OCI-M2 (cell line): ENCODE measurements at regions not wholly inside any gene's neighbourhood (a gene's known extent, or its start where the extent isn't known, plus 50 kb on each side); places are given as distances from the start of the nearest gene placed in this dataset.
"Not testable (repeated sequence)": the region's sequence is repeated elsewhere in the genome, so short reads cannot be mapped to it uniquely, and the experiment has no call there.

ENCODE experiments used
- DNase-seq: peaks from one replicate; lab custom pipeline; 2025; ENCODE audit not compliant: unreplicated experiment; lab: John Stamatoyannopoulos, UW

- no peak for DNase-seq
Measured at GRCh38 chr2:118577202-118577601, 270.2 kb downstream of the EN1 start.

DNA sequence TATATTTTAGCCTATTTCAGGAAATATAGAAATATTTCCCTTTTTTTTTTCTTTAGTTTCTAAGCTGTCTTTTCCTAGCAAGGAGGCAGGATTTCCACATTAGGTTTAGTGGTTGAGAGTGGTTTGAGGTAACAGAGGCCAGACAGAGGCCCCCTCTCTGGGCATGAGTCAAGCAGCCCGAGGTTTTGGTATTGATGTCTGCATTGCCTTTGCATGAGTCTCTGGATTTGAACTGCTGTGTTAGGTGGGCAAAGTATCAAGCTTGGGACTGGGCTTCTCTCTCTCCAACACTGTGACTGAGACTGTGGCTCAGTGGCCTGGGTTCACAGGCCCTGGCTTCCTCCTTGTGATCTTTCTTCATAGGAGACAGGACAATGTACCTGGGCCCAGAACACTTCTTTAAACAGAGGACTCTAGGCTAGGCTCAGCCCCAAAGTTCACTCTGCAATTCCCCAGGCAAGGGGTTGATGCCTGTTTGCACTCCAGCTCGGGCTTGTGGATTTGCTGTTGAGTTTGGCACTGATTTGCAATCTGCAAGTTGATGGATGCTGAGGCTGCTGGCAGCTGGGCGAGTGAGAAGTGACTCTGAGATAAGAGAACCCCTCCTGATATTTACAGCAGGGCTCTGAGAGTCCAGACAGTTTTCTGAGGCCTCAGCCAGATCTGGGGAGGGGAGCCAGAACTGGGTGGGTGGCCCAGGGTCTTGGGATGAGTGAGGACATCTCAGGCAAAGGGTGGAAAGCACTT, 271.2 kb downstream of the EN1 start:
- no peak for DNase-seq

GRCh38 chr2:118572380-118572779, 275.1 kb downstream of the EN1 start:
- not testable (repeated sequence) for DNase-seq

- no peak for DNase-seq
Measured at GRCh38 chr2:118569876-118570535, 277.4 kb downstream of the EN1 start.

DNA sequence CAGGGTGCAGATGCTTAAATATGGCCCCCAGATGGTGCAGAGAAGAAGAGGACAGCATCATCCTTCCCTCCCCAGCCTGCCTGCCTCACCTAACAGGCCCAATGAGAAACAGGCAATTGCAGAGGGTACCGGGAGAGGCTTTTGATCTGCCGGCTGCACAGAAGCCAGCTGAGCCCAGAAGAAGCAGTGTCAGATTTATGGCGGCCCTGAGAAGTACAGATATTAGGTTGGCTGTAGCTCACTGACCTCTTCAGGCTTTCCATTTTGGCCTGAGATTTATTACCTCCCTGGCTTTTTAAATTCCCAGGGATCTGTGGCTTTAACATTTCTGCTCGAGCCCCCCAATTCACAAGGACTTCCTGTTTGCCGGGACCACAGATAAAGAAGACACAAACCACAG, 278.7 kb downstream of the EN1 start:
- DNase-seq, result no peak

- no peak for DNase-seq
Measured at GRCh38 chr2:118565786-118566540, 281.5 kb downstream of the EN1 start.

DNA sequence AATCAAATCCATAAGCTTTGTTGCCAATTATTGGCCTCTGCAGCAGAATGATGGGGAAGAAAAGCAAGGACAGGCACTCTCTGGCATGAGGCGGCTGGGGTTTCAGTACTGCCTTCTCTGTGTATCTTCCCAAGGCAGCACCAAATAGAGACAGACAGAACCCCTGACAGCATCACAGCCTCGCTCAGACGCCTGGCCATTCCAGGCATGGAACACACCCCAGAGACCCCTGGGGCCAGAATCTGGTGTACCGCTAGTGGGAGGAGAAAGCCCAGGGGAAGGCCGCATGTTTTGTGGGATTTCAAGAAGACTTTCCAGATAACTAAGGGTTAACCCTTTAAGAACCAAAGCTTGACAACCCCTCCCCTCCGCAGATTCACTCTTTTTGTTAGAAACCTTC, 282.1 kb downstream of the EN1 start:
- no peak for DNase-seq

DNA sequence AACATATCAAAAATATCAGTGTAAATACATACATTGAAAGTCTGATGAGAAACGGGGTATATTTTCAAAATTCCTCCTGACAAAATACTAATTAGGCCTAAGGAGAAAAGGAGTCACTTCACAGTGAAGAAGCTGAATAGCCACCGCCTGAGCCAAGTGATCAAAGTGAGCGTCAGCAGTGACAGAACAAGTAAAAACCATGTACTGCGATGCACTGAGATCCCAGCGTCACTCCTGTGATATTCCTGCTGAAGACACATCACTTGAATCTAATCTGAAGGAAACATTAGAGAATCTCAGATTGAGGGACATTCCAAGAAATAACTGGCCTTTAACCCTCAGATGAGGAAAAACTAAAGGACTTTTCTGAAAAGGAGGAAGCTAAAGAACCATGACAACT, 285.3 kb downstream of the EN1 start:
- DNase-seq, result no peak

- no peak for DNase-seq
Measured at GRCh38 chr2:118558846-118559245, 288.6 kb downstream of the EN1 start.

DNA sequence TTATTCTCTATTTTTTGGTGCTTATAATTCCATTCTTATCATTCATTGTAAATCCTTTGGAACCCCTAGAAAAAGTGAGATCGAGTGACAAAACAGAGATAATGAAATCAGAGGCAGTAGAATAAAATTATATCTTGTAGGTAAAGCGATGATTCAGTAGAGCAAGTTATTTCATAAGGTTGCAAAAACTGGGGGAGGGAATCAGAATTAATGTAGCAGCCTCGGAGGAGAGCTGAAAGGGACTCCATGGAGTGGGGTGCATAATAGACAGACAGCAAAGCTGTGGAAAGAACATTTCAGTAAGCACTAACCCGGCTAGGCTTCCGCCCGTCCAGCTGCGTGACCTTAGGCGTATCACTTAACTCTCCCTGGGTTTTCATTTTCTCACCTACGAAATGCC, 289.7 kb downstream of the EN1 start:
- no peak for DNase-seq

DNA sequence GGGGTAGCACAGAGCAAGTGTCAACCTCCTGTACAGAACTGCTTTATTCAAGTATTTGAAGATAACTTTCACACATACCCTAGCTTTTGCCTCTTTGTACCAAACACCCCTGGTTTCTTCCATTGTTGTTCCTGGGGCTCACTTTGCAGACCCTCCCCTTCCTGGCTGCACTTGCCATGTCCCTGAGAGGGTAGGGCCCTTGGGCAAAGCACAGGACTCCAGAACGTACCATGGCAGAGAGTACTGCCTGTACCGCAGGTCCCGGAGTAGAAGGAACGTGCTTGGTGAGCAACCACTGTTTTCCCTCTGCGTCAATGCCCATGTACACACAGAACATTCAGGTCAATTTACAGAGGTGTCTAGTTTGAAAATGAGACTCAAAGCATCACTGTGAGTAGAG, 290.4 kb downstream of the EN1 start:
- DNase-seq, result no peak

GRCh38 chr2:118554616-118555015, 292.8 kb downstream of the EN1 start:
- DNase-seq, result no peak

- DNase-seq, result no peak
Measured at GRCh38 chr2:118549503-118549902, 297.9 kb downstream of the EN1 start.

GRCh38 chr2:118548880-118549488, 298.5 kb downstream of the EN1 start:
- DNase-seq, result no peak

GRCh38 chr2:118539290-118539689, 308.2 kb downstream of the EN1 start:
- no peak for DNase-seq

DNA sequence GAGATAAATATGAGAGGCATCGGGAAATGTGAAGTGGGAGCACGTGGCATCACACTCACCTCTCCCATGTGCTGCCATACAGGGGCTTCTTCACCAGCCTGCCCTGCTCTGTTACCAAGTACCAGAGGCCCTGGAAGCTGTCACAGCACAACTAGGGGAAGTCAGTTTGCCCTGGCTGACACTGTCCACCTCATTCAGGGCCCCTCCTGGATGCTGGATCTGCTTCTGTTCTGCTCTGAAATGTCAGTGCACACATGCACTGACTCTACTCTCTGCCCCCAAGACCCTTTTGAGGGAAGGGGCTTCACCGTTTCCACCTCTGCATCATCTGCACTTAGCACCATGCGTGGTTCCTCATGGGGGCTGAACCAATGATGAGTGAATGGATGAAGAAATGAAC, 311.1 kb downstream of the EN1 start:
- no peak for DNase-seq

GRCh38 chr2:118535818-118536212, 311.6 kb downstream of the EN1 start:
- no peak for DNase-seq

DNA sequence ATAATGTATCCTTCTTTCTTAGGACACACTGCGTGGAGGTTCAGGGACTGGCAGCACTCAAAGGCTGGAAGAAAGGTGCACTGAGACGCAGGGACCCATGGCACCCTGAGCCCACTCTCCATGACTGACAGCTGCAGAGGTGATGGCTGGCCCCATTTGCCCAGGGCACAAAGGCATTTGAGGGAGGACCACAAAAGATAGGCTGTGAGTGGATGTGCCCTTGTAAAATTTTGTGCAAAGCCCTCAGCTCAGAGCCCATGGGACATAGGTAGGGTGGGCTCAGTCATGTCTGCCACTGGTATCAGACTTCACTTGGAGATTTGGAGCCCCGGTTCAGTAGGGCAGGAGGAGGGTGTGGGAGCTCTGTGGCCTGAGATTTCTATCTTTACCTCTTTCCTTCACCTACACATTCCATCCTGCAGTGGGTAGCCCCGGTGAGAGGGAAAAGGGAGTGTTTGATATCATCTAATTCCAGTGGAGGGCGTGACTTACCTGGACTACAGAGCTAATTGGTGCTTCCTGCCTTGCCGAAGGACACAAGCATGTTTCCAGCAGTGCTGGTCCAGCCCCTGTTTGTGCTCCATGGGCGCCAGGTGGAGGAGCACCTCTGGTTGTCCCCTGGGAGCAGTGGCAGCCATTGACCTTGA, 312.2 kb downstream of the EN1 start:
- no peak for DNase-seq

DNA sequence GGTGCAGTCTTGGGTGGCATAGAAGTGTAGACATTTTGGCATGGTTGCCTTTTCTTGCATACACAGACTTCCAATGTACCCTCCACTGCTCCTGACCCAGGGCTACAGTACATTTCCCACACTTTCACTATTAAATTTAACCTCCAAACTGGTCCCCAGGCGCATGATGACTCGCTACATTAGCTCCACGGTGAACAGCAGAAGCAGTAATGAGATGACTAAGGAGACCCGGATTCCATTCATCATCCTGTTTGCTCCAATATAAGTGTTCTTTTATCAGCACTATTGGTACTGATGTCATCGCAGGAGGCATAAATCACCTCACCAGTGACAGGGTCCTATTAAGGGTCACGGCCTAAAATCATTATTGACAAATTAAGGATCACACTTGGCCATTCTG, 316.5 kb downstream of the EN1 start:
- DNase-seq, result no peak

DNA sequence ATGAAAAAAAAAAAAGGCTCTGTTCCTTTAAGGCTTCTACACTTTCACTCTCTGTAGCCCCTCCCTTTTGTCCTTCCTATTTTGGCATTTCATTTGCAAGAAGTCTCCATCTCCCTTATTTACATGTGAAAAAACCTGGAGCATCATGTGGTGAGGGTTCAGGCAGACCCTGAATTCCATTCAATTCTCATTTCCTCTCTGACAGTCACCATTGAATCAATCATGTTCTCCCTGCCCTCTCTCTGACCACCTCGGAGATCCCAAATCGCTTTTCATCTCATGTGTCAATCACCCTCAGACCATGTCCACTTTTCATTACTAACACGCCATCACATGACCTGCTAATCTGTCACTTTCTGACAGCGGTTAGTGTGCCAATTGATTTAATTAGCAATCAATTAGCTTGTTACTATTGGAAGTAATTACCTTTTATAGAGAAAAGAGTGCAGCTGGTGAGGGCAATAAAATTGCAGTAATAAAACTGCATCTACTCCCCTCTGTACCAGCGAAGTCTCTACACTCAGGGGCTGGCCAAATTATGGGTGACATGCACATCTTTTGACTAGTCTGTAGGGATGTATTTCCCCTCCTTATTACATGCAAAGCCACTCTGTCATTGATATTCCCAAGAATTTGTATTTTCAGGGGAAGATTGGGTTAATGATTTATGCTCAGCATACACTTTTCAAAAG, 317.4 kb downstream of the EN1 start:
- no peak for DNase-seq

DNA sequence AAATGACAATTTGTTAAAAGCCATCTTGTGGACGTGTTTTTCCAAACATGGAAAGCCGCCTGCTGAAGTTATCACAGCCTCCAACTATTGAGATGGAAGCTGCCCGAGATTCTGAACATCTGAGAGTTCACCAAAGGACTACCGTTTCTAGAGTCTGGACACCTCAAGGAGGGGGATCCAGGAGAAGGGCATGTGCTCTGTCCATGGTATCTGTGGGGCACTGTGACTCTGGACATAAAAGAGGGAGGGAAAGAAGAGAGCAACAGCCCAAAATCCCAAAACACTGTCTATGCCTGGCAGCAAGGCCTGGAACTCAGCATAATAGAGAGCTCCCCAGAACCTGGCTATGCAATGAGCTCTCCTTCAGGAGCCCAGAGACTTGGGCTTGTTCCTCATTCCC, 319.9 kb downstream of the EN1 start:
- DNase-seq, result no peak
